Endodermal cell (in vitro differentiated cells): ENCODE measurements at regions not wholly inside any gene's neighbourhood (a gene's known extent, or its start where the extent isn't known, plus 50 kb on each side); places are given as distances from the start of the nearest gene placed in this dataset.
A peak's percentile ranks its signal among the peaks of the same experiment; 100 is the strongest.

ENCODE experiments used
- DNase-seq: peaks from one replicate; pipeline ENCODE4 v3.0.0-alpha.2; 2017
- H3K27ac ChIP-seq: 2 replicates; pipeline ENCODE4 v1.5.1; 2013; ENCODE audit warnings: mild to moderate bottlenecking, low read depth, low read length, moderate library complexity
- H3K27me3 ChIP-seq: 2 replicates; pipeline ENCODE4 v1.6.1; 2013; ENCODE audit warnings: mild to moderate bottlenecking, low read length, moderate library complexity; ENCODE audit not compliant: insufficient read depth, control insufficient read depth, poor library complexity, severe bottlenecking
- H3K36me3 ChIP-seq: 2 replicates; pipeline ENCODE4 v1.7.0; 2013; ENCODE audit warnings: mild to moderate bottlenecking, low read length, moderate library complexity; ENCODE audit not compliant: control insufficient read depth, insufficient read depth
- H3K4me1 ChIP-seq: one replicate; pipeline ENCODE4 v1.7.0; 2013; ENCODE audit warnings: low read length; ENCODE audit not compliant: control insufficient read depth, insufficient read depth
- H3K4me3 ChIP-seq: 2 replicates; pipeline ENCODE4 v1.5.1; 2013; ENCODE audit warnings: mild to moderate bottlenecking, low read length, moderate library complexity
- H3K9ac ChIP-seq: 2 replicates; pipeline ENCODE4 v1.6.1; 2013; ENCODE audit warnings: mild to moderate bottlenecking, low read length, moderate library complexity; ENCODE audit not compliant: poor library complexity, severe bottlenecking; ENCODE audit errors: extremely low read depth
- H3K9me3 ChIP-seq: 2 replicates; pipeline ENCODE4 v1.6.1; 2013; ENCODE audit warnings: mild to moderate bottlenecking, low read length, moderate library complexity; ENCODE audit not compliant: control insufficient read depth
- H3K27ac Mint-ChIP-seq: 2 replicates; pipeline ENCODE4 v1.8.0; 2020; ENCODE audit warnings: mixed read lengths
- H3K27me3 Mint-ChIP-seq: 2 replicates; pipeline ENCODE4 v1.8.0; 2021; ENCODE audit warnings: mild to moderate bottlenecking, mixed read lengths; ENCODE audit not compliant: insufficient read depth
- H3K36me3 Mint-ChIP-seq: 2 replicates; pipeline ENCODE4 v1.8.0; 2020; ENCODE audit warnings: low read depth, mixed read lengths
- H3K4me1 Mint-ChIP-seq: 2 replicates; pipeline ENCODE4 v1.8.0; 2020; ENCODE audit warnings: mixed read lengths
- H3K4me3 Mint-ChIP-seq: 2 replicates; pipeline ENCODE4 v1.8.0; 2020; ENCODE audit warnings: mild to moderate bottlenecking, moderate library complexity, mixed read lengths
- H3K9me3 Mint-ChIP-seq: 2 replicates; pipeline ENCODE4 v1.8.0; 2020; ENCODE audit warnings: mild to moderate bottlenecking, mixed read lengths
- WGBS, 2 experiments: methylation state at CpG; one replicate each; pipeline versions ENCODE4 v1.1.5 to v1.1.7; 2013; ENCODE audit warnings: missing lambda C conversion rate in 2 of 2, mixed read lengths in 1 of 2; ENCODE audit not compliant: insufficient coverage in 1 of 2, insufficient read length in 1 of 2; 5-methylcytosine and 5-hydroxymethylcytosine counted together
- TF ChIP-seq, protein P1 (sequence below): fragments of 200-600 bp; sonication (generic); conservative IDR thresholded peaks from 2 replicates; pipeline ENCODE4 v1.5.0; 2021; ENCODE audit warnings: antibody characterized with exemption, mild to moderate bottlenecking

DNA sequence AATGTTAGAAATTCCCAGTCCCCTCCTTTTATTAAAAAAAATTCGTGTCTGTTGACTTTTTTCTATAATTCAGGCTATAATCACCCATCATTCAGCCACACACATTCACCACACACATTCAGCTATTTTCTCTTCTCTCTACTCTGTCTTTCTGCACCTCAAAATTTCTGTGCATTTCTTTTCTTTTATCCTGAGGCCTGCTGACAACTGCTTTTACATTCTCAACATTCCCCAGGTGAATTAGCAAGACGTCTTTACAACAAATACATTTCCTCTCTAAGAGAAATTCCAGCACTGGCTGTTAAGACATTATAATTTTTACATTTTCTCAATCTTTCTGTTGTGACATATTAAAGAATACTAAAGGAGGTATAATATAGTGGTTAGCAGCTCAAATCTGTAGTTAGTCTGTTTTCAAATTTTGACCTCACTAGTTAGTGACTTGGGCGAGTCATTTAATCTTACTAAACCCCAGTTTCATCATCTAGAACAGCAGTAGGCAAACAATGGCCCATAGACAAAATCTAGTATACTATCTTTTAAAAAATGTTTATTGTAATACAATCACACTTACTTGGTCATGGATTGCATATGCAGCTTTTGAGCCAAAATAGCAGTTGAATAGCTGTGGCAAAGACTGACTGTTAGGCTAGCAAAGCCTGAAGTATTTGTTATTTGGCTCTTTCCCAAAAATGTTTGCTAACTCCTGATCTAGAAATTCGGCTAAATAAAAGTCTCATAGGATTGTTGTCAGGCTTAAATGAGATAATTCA, 350.7 kb downstream of the NSUN3 start:
- peaks cover 7% of the 10 kb centered on the region for H3K4me1 ChIP-seq
- H3K27ac ChIP-seq, result no peak overlapping the region
- Mint-ChIP-seq H3K36me3 (no peaks in the 10 kb centered on the region), H3K9me3 (no peaks in the 10 kb centered on the region), H3K4me3 (no peak overlapping the region), H3K27ac (peak overlapping the region; percentile 74), H3K27me3 (no peaks in the 10 kb centered on the region), H3K4me1 (peaks cover 14% of the 10 kb centered on the region)
- no peaks in the 10 kb centered on the region for H3K27me3 ChIP-seq
- H3K36me3 ChIP-seq, result no peaks in the 10 kb centered on the region
- WGBS, 2 experiments, result 58 to 61% methylated on average over 2 to 4 of the region's 4 CpGs
- no peak for DNase-seq
- no peak overlapping the region for H3K4me3 ChIP-seq
- H3K9ac ChIP-seq, result no peak overlapping the region
- TF ChIP-seq, protein P1, sequence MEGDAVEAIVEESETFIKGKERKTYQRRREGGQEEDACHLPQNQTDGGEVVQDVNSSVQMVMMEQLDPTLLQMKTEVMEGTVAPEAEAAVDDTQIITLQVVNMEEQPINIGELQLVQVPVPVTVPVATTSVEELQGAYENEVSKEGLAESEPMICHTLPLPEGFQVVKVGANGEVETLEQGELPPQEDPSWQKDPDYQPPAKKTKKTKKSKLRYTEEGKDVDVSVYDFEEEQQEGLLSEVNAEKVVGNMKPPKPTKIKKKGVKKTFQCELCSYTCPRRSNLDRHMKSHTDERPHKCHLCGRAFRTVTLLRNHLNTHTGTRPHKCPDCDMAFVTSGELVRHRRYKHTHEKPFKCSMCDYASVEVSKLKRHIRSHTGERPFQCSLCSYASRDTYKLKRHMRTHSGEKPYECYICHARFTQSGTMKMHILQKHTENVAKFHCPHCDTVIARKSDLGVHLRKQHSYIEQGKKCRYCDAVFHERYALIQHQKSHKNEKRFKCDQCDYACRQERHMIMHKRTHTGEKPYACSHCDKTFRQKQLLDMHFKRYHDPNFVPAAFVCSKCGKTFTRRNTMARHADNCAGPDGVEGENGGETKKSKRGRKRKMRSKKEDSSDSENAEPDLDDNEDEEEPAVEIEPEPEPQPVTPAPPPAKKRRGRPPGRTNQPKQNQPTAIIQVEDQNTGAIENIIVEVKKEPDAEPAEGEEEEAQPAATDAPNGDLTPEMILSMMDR, result no peak
- no peaks in the 10 kb centered on the region for H3K9me3 ChIP-seq

DNA sequence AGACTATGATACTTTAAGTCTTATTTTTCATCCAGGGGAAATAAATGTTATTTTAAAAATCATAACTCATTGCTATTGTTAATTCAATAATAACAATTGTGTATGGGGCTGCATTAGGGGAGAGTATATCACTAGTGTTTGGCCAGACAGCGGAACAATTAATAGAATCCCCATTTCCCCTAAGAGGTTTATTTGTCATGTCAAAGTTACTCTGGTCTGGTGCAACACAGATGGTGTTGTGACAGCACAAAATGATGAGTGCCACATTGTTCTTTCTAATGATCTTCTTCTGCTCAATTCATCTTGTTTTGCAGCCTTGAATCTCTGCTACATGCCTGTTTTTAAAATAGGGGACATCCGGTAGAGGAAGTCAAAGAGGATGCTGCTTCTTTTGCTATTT, 351.6 kb downstream of the NSUN3 start:
- no peak overlapping the region for H3K4me3 Mint-ChIP-seq
- H3K9me3 Mint-ChIP-seq, result no peaks in the 10 kb centered on the region
- H3K4me1 ChIP-seq, result peaks cover 7% of the 10 kb centered on the region
- no peak overlapping the region for H3K9ac ChIP-seq
- 98 to 100% methylated on average over 1 to 2 of the region's 2 CpGs for WGBS, 2 experiments
- no peak overlapping the region for H3K27ac ChIP-seq
- no peak for DNase-seq
- H3K27me3 Mint-ChIP-seq, result no peaks in the 10 kb centered on the region
- H3K9me3 ChIP-seq, result no peaks in the 10 kb centered on the region
- H3K27me3 ChIP-seq, result no peaks in the 10 kb centered on the region
- no peaks in the 10 kb centered on the region for H3K36me3 Mint-ChIP-seq
- H3K4me1 Mint-ChIP-seq, result peaks cover 14% of the 10 kb centered on the region
- peak overlapping the region; percentile 9 for H3K27ac Mint-ChIP-seq
- no peaks in the 10 kb centered on the region for H3K36me3 ChIP-seq
- TF ChIP-seq, protein P1, result no peak
- no peak overlapping the region for H3K4me3 ChIP-seq

DNA sequence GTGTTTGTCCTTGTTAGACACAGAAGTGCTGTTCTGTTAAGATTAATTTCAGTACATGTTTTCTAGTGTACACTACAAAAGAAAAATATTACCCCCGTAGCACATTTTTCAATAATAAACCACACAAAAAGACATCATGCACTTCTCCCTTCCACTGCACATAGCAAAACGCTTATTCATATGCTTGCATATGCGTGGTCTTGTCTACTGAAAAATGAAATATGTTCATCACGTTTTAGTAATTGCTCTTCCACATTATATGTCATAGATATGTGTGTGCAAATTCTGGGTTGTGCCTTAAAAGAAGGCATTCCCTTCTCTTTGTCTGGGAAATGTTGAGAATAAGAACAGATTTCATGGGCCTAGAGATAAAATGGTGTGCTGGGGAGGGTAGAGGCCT, 353.9 kb downstream of the NSUN3 start:
- H3K27ac Mint-ChIP-seq, result no peak overlapping the region
- WGBS, 2 experiments, result 80 to 99% methylated on average over 2 to 4 of the region's 4 CpGs
- no peaks in the 10 kb centered on the region for H3K27me3 Mint-ChIP-seq
- H3K9me3 Mint-ChIP-seq, result no peaks in the 10 kb centered on the region
- TF ChIP-seq, protein P1, result no peak
- H3K4me3 Mint-ChIP-seq, result no peak overlapping the region
- peaks cover 14% of the 10 kb centered on the region for H3K4me1 Mint-ChIP-seq
- no peaks in the 10 kb centered on the region for H3K36me3 Mint-ChIP-seq
- Histone ChIP-seq H3K4me3 (no peak overlapping the region), H3K4me1 (peaks cover 7% of the 10 kb centered on the region), H3K9me3 (no peaks in the 10 kb centered on the region), H3K36me3 (no peaks in the 10 kb centered on the region), H3K27ac (no peak overlapping the region), H3K9ac (no peak overlapping the region), H3K27me3 (no peaks in the 10 kb centered on the region)
- no peak for DNase-seq
